ENCODE measurements at regions not wholly inside any gene's neighbourhood (a gene's known extent, or its start where the extent isn't known, plus 50 kb on each side); places are given as distances from the start of the nearest gene placed in this dataset.

- TF ChIP-seq, protein P1, sequence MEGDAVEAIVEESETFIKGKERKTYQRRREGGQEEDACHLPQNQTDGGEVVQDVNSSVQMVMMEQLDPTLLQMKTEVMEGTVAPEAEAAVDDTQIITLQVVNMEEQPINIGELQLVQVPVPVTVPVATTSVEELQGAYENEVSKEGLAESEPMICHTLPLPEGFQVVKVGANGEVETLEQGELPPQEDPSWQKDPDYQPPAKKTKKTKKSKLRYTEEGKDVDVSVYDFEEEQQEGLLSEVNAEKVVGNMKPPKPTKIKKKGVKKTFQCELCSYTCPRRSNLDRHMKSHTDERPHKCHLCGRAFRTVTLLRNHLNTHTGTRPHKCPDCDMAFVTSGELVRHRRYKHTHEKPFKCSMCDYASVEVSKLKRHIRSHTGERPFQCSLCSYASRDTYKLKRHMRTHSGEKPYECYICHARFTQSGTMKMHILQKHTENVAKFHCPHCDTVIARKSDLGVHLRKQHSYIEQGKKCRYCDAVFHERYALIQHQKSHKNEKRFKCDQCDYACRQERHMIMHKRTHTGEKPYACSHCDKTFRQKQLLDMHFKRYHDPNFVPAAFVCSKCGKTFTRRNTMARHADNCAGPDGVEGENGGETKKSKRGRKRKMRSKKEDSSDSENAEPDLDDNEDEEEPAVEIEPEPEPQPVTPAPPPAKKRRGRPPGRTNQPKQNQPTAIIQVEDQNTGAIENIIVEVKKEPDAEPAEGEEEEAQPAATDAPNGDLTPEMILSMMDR (IDR thresholded peaks at IDR 0.05), result no peak
- no peak for TF ChIP-seq POLR2A (IDR thresholded peaks at IDR 0.05)
Measured at GRCh38 chr11:42054351-42054900, 595.0 kb upstream of the LRRC4C start.

Data from Peyer's patch (tissue), 4 donors.